IPS-15b (cell line): ENCODE measurements at regions not wholly inside any gene's neighbourhood (a gene's known extent, or its start where the extent isn't known, plus 50 kb on each side); places are given as distances from the start of the nearest gene placed in this dataset.

Experiments
- H3K27me3 ChIP-seq: one replicate; pipeline ENCODE4 v1.6.1; 2013; ENCODE audit warnings: low read length; ENCODE audit not compliant: control insufficient read depth, insufficient read depth
- H3K36me3 ChIP-seq: one replicate; pipeline ENCODE4 v1.6.1; 2013; ENCODE audit warnings: low read length; ENCODE audit not compliant: control insufficient read depth, insufficient read depth
- H3K4me1 ChIP-seq: one replicate; pipeline ENCODE4 v1.6.1; 2013; ENCODE audit warnings: mild to moderate bottlenecking, low read length; ENCODE audit not compliant: control insufficient read depth, insufficient read depth
- H3K4me3 ChIP-seq: one replicate; pipeline ENCODE4 v1.5.1; 2013; ENCODE audit warnings: low read depth, low read length
- H3K9ac ChIP-seq: one replicate; pipeline ENCODE4 v1.6.1; 2013; ENCODE audit warnings: low read depth, mild to moderate bottlenecking, low read length
- H3K9me3 ChIP-seq: one replicate; pipeline ENCODE4 v1.6.1; 2013; ENCODE audit warnings: mild to moderate bottlenecking, low read length; ENCODE audit not compliant: control insufficient read depth, insufficient read depth

DNA sequence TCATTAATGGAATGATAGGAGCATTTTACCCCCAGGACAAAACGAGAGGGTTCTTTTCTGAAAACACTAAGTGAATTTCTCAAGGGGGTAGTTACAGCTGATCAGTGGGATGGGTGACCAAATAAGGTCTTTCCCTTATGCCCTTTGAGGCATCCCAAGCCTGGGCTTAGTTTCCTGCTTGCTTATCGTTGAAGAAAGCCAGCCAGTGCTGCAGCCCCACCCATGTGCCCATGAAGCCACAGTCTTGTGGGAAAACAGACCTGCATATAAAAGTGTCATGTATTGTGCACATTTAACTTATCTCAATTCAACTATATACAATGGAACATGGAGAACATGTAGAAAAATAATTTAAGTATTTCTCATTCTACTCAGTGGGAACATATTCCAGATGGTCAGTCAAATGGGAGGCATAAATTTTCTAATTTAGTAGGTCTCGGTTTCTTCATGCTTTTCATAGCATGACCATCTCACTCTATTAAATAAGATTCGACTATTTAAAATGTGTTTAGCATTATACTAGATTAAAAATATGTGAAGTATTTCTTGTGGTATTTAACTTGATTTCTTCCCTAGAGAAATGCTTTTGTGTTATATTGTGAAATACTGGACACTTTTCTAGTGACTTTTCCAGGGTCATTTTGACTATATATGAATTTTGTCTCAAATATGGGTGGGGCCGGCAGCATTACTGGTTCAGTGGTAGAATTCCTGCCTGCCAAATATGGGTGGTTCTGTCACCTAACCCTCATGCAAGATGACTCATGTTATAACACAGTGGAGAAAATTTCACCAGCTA is 189.7 kb upstream of the SGCD start:
- no peaks in the 10 kb centered on the region for H3K27me3 ChIP-seq
- no peaks in the 10 kb centered on the region for H3K4me1 ChIP-seq
- H3K9ac ChIP-seq: no peak overlapping the region
- no peaks in the 10 kb centered on the region for H3K36me3 ChIP-seq
- no peak overlapping the region for H3K4me3 ChIP-seq
- no peaks in the 10 kb centered on the region for H3K9me3 ChIP-seq

- peaks cover 4% of the 10 kb centered on the region for H3K9me3 ChIP-seq
- H3K4me1 ChIP-seq: no peaks in the 10 kb centered on the region
- no peak overlapping the region for H3K9ac ChIP-seq
- no peak overlapping the region for H3K4me3 ChIP-seq
- H3K36me3 ChIP-seq: no peaks in the 10 kb centered on the region
- no peaks in the 10 kb centered on the region for H3K27me3 ChIP-seq
Measured at GRCh38 chr5:156142867-156143266, 184.1 kb upstream of the SGCD start.

- peaks cover 4% of the 10 kb centered on the region for H3K9me3 ChIP-seq
- no peaks in the 10 kb centered on the region for H3K36me3 ChIP-seq
- no peak overlapping the region for H3K4me3 ChIP-seq
- H3K9ac ChIP-seq: no peak overlapping the region
- no peaks in the 10 kb centered on the region for H3K4me1 ChIP-seq
- no peaks in the 10 kb centered on the region for H3K27me3 ChIP-seq
Measured at GRCh38 chr5:156147261-156147943, 179.6 kb upstream of the SGCD start.

DNA sequence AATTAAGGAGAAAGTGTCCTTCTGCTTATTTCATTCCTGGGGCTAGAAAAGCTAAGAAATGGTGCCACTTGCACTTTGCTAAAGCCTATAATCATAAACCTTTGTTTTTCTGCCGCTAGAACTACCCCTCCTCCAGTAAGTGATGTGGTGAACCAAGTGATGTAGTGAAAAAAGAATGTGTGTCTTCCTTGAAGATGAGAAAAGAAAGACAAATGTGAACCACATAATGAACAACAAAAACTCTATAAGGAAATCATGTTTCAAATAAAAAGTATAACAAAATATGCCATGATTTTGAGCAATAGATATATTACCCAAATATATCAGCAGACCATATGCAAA is 179.0 kb upstream of the SGCD start:
- Histone ChIP-seq H3K9me3 (peaks cover 4% of the 10 kb centered on the region), H3K36me3 (no peaks in the 10 kb centered on the region), H3K4me1 (no peaks in the 10 kb centered on the region), H3K9ac (no peak overlapping the region), H3K27me3 (no peaks in the 10 kb centered on the region), H3K4me3 (no peak overlapping the region)

- Histone ChIP-seq H3K4me1 (no peaks in the 10 kb centered on the region), H3K4me3 (no peak overlapping the region), H3K9me3 (no peaks in the 10 kb centered on the region), H3K27me3 (no peaks in the 10 kb centered on the region), H3K9ac (no peak overlapping the region), H3K36me3 (no peaks in the 10 kb centered on the region)
Measured at GRCh38 chr5:156148301-156148700, 178.7 kb upstream of the SGCD start.

DNA sequence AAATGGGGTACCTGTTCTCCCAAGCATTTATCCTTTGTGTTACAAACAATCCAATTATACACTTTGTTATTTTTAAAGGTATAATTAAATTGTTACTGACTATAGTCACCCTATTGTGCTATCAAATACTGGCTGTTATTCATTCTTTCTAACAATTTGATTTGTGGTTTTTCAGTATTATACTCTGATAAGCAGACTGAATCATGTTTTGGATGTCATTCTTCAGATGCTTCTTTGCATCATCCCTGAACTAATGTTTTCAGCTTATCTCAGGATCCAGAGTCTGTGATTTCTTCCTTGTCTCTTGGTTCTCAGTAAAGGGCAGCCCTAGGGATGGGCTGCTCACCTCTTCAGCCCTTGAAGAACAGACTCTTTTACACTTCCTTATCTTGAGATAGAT is 177.8 kb upstream of the SGCD start:
- no peaks in the 10 kb centered on the region for H3K4me1 ChIP-seq
- H3K9ac ChIP-seq: no peak overlapping the region
- H3K27me3 ChIP-seq: no peaks in the 10 kb centered on the region
- H3K9me3 ChIP-seq: no peaks in the 10 kb centered on the region
- no peak overlapping the region for H3K4me3 ChIP-seq
- H3K36me3 ChIP-seq: no peaks in the 10 kb centered on the region

- Histone ChIP-seq H3K36me3 (no peaks in the 10 kb centered on the region), H3K9me3 (no peaks in the 10 kb centered on the region), H3K27me3 (no peaks in the 10 kb centered on the region), H3K9ac (no peak overlapping the region), H3K4me3 (no peak overlapping the region), H3K4me1 (no peaks in the 10 kb centered on the region)
Measured at GRCh38 chr5:156153602-156154001, 173.4 kb upstream of the SGCD start.

GRCh38 chr5:156154757-156155156 is 172.2 kb upstream of the SGCD start:
- no peaks in the 10 kb centered on the region for H3K4me1 ChIP-seq
- H3K4me3 ChIP-seq: no peak overlapping the region
- no peaks in the 10 kb centered on the region for H3K9me3 ChIP-seq
- no peaks in the 10 kb centered on the region for H3K36me3 ChIP-seq
- H3K27me3 ChIP-seq: no peaks in the 10 kb centered on the region
- no peak overlapping the region for H3K9ac ChIP-seq

GRCh38 chr5:156155598-156155997 is 171.4 kb upstream of the SGCD start:
- H3K4me3 ChIP-seq: no peak overlapping the region

GRCh38 chr5:156164306-156164705 is 162.7 kb upstream of the SGCD start:
- Histone ChIP-seq H3K4me1 (no peaks in the 10 kb centered on the region), H3K9ac (no peak overlapping the region), H3K36me3 (no peaks in the 10 kb centered on the region), H3K27me3 (no peaks in the 10 kb centered on the region), H3K4me3 (no peak overlapping the region), H3K9me3 (no peaks in the 10 kb centered on the region)

More at GRCh38 chr5:156155598-156155997, 171.4 kb upstream of the SGCD start:
- no peaks in the 10 kb centered on the region for H3K36me3 ChIP-seq
- H3K9me3 ChIP-seq: no peaks in the 10 kb centered on the region
- H3K4me1 ChIP-seq: no peaks in the 10 kb centered on the region
- H3K9ac ChIP-seq: no peak overlapping the region
- no peaks in the 10 kb centered on the region for H3K27me3 ChIP-seq

GRCh38 chr5:156169495-156169894 is 157.5 kb upstream of the SGCD start:
- no peak overlapping the region for H3K9ac ChIP-seq
- H3K4me1 ChIP-seq: no peaks in the 10 kb centered on the region
- H3K36me3 ChIP-seq: no peaks in the 10 kb centered on the region
- no peaks in the 10 kb centered on the region for H3K9me3 ChIP-seq
- no peak overlapping the region for H3K4me3 ChIP-seq
- H3K27me3 ChIP-seq: no peaks in the 10 kb centered on the region

GRCh38 chr5:156170351-156170961 is 156.5 kb upstream of the SGCD start:
- no peaks in the 10 kb centered on the region for H3K4me1 ChIP-seq
- H3K27me3 ChIP-seq: no peaks in the 10 kb centered on the region
- no peaks in the 10 kb centered on the region for H3K9me3 ChIP-seq
- H3K36me3 ChIP-seq: no peaks in the 10 kb centered on the region
- H3K4me3 ChIP-seq: no peak overlapping the region
- no peak overlapping the region for H3K9ac ChIP-seq
